ENCODE measurements at regions not wholly inside any gene's neighbourhood (a gene's known extent, or its start where the extent isn't known, plus 50 kb on each side); places are given as distances from the start of the nearest gene placed in this dataset.

- TF ChIP-seq REST (IDR thresholded peaks at IDR 0.05; ENCODE audit: insufficient read depth in 1 of 2, low read depth in 2 of 2, low read length in 1 of 2) = no peak
- TF ChIP-seq CTCF (IDR thresholded peaks at IDR 0.05) = no peak
- no peak for TF ChIP-seq SIN3A (IDR thresholded peaks at IDR 0.05; ENCODE audit: borderline replicate concordance, insufficient read depth, low read depth, low read length)
These were observed 51.3 kb upstream of the UFL1 start for GRCh38 chr6:96470296-96470695.

Data from Panc1 (cell line).